OCI-LY1 (cell line): ENCODE measurements at regions not wholly inside any gene's neighbourhood (a gene's known extent, or its start where the extent isn't known, plus 50 kb on each side); places are given as distances from the start of the nearest gene placed in this dataset.

Experiments
- CTCF ChIP-seq: fragments of 200-600 bp; sonication (generic), shearing (Covaris generic); IDR thresholded peaks from 2 replicates; pipeline ENCODE4 v1.5.1; 2017; ENCODE audit warnings: mild to moderate bottlenecking, antibody characterized with exemption, low read length, moderate library complexity, mixed read lengths
- EZH2 ChIP-seq: fragments of 200-600 bp; sonication (generic), shearing (Covaris generic); IDR thresholded peaks from 2 replicates; pipeline ENCODE4 v1.8.0; 2017; ENCODE audit warnings: borderline replicate concordance, mixed run types, mild to moderate bottlenecking, antibody characterized with exemption, low read length, moderate library complexity, mixed read lengths

- TF ChIP-seq CTCF: no peak
- no peak for TF ChIP-seq EZH2
Observed at GRCh38 chr20:53848304-53848703, 222.1 kb downstream of the BCAS1 start.
